HL-60 (cell line): ENCODE measurements at regions not wholly inside any gene's neighbourhood (a gene's known extent, or its start where the extent isn't known, plus 50 kb on each side); places are given as distances from the start of the nearest gene placed in this dataset.

Experiments used
- DNase-seq, 2 experiments: peaks; one replicate each; pipeline ENCODE4 v3.0.0-alpha.2; 2010 to 2020; ENCODE audit warnings: low read depth in 1 of 2, low spot score in 1 of 2
- H3K27ac ChIP-seq: fragments of 250-450 bp; sonication (Bioruptor Pico); replicated peaks from 2 replicates; pipeline ENCODE4 v1.5.1; 2020; ENCODE audit warnings: mild to moderate bottlenecking, moderate library complexity
- H3K27me3 ChIP-seq: fragments of 250-450 bp; sonication (Bioruptor Pico); 2 replicates; pipeline ENCODE4 v1.5.1; 2021; ENCODE audit warnings: mild to moderate bottlenecking, moderate library complexity; ENCODE audit not compliant: insufficient read depth, poor library complexity, severe bottlenecking
- H3K4me3 ChIP-seq: replicated peaks from 2 replicates; pipeline ENCODE4 v1.5.1; 2011; ENCODE audit warnings: mild to moderate bottlenecking, control low read depth, low read length; ENCODE audit not compliant: insufficient read depth
- GABPA ChIP-seq: IDR thresholded peaks from 2 replicates; pipeline ENCODE4 v1.6.1; 2012; ENCODE audit warnings: low read depth
- POLR2AphosphoS5 ChIP-seq: IDR thresholded peaks from 2 replicates; pipeline ENCODE4 v1.6.1; 2012; ENCODE audit warnings: low read depth
- SPI1 ChIP-seq: IDR thresholded peaks from 2 replicates; pipeline ENCODE4 v1.6.1; 2012; ENCODE audit warnings: low read depth, mild to moderate bottlenecking, borderline replicate concordance
- TF ChIP-seq, protein P1 (sequence below): IDR thresholded peaks from 2 replicates; pipeline ENCODE4 v1.6.1; 2012; ENCODE audit warnings: low read depth; ENCODE audit not compliant: insufficient replicate concordance
- TF ChIP-seq, protein P2 (sequence below): IDR thresholded peaks from one replicate; pipeline ENCODE4 v1.5.1; 2011; ENCODE audit warnings: low read length, control low read depth, inconsistent platforms; ENCODE audit not compliant: insufficient read depth

DNA sequence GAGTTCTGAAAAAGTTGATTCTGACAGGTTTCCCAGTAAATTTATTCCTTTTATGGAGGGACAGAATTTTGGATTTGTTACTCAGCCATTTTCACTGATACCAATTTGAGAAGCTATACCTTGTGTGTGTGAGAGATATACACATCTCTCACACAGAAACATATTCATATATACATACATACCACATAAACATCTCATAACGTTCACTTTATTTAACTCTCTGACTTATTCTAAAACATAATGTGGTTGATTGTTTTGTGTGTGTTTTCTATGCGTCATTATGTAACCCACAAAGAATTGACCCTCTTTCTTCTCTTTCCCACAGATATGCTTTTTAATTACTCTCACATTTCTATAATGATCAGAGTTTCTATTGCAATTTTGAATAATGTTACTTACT lies 570.8 kb upstream of the TLE4 start:
- no peak overlapping the region for H3K27ac ChIP-seq
- H3K27me3 ChIP-seq: no peaks in the 10 kb centered on the region
- H3K4me3 ChIP-seq: no peak overlapping the region
- TF ChIP-seq POLR2AphosphoS5 (no peak), SPI1 (no peak), GABPA (no peak)
- TF ChIP-seq, protein P1, sequence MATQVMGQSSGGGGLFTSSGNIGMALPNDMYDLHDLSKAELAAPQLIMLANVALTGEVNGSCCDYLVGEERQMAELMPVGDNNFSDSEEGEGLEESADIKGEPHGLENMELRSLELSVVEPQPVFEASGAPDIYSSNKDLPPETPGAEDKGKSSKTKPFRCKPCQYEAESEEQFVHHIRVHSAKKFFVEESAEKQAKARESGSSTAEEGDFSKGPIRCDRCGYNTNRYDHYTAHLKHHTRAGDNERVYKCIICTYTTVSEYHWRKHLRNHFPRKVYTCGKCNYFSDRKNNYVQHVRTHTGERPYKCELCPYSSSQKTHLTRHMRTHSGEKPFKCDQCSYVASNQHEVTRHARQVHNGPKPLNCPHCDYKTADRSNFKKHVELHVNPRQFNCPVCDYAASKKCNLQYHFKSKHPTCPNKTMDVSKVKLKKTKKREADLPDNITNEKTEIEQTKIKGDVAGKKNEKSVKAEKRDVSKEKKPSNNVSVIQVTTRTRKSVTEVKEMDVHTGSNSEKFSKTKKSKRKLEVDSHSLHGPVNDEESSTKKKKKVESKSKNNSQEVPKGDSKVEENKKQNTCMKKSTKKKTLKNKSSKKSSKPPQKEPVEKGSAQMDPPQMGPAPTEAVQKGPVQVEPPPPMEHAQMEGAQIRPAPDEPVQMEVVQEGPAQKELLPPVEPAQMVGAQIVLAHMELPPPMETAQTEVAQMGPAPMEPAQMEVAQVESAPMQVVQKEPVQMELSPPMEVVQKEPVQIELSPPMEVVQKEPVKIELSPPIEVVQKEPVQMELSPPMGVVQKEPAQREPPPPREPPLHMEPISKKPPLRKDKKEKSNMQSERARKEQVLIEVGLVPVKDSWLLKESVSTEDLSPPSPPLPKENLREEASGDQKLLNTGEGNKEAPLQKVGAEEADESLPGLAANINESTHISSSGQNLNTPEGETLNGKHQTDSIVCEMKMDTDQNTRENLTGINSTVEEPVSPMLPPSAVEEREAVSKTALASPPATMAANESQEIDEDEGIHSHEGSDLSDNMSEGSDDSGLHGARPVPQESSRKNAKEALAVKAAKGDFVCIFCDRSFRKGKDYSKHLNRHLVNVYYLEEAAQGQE: no peak
- TF ChIP-seq, protein P2, sequence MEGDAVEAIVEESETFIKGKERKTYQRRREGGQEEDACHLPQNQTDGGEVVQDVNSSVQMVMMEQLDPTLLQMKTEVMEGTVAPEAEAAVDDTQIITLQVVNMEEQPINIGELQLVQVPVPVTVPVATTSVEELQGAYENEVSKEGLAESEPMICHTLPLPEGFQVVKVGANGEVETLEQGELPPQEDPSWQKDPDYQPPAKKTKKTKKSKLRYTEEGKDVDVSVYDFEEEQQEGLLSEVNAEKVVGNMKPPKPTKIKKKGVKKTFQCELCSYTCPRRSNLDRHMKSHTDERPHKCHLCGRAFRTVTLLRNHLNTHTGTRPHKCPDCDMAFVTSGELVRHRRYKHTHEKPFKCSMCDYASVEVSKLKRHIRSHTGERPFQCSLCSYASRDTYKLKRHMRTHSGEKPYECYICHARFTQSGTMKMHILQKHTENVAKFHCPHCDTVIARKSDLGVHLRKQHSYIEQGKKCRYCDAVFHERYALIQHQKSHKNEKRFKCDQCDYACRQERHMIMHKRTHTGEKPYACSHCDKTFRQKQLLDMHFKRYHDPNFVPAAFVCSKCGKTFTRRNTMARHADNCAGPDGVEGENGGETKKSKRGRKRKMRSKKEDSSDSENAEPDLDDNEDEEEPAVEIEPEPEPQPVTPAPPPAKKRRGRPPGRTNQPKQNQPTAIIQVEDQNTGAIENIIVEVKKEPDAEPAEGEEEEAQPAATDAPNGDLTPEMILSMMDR: no peak
- DNase-seq: no peak

DNA sequence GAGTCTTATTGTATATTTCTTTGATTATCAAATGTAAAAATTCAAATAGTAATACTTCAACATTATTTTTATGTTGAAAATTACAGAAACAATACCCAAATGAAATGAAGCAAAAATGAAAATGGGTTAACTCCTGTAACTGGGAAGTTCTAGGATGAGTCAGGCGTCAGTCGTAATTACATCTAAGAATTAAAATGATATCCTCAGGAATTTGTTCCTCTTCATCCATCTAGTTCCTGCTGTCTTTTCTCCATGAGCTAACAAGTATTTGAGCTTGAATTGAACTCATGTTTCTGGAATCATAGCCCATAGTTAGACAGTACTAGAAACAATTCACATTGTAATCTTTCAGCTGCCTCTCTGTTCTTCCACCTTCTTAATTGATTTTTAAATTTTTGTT lies 568.3 kb upstream of the TLE4 start:
- DNase-seq: no peak
- TF ChIP-seq, protein P2: no peak
- TF ChIP-seq, protein P1: no peak
- no peak for TF ChIP-seq SPI1
- TF ChIP-seq POLR2AphosphoS5: no peak
- TF ChIP-seq GABPA: no peak
- Histone ChIP-seq H3K27ac (no peak overlapping the region), H3K4me3 (no peak overlapping the region), H3K27me3 (no peaks in the 10 kb centered on the region)

DNA sequence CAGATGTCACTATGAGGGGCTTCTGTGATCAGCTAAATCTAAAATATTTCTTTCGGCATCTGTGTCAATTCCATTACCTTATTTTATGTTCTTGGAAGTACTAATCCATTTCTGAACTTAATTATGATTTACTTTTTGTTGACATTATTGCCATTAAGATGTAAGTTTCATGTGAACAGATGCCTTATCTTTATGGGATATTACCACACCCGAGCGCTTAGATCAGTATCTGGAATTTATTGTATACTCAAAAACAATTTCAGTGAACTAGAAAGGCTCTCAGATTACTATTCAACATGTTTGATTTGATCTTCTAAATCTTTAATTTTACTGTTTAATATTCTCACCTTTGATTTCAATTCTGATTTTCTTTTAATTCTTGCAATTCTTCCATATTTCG lies 567.7 kb upstream of the TLE4 start:
- DNase-seq: no peak
- H3K27me3 ChIP-seq: no peaks in the 10 kb centered on the region
- no peak overlapping the region for H3K4me3 ChIP-seq
- H3K27ac ChIP-seq: no peak overlapping the region
- TF ChIP-seq SPI1 (no peak), POLR2AphosphoS5 (no peak), GABPA (no peak)
- TF ChIP-seq, protein P1: no peak
- TF ChIP-seq, protein P2: no peak
